Fibroblast of pulmonary artery (primary cell): ENCODE measurements at regions not wholly inside any gene's neighbourhood (a gene's known extent, or its start where the extent isn't known, plus 50 kb on each side); places are given as distances from the start of the nearest gene placed in this dataset.

Experiments
- DNase-seq: peaks from one replicate; pipeline ENCODE4 v3.0.0-alpha.2; 2010; ENCODE audit warnings: low read depth
- H3K4me3 ChIP-seq: replicated peaks from 2 replicates; pipeline ENCODE4 v1.5.1; 2011; ENCODE audit warnings: low read depth, mild to moderate bottlenecking, control low read depth, low read length, moderate library complexity
- TF ChIP-seq, protein P1 (sequence below): IDR thresholded peaks from 2 replicates; pipeline ENCODE4 v1.5.1; 2011; ENCODE audit warnings: mild to moderate bottlenecking, control low read depth, low read length, inconsistent platforms; ENCODE audit errors: missing control alignments

DNA sequence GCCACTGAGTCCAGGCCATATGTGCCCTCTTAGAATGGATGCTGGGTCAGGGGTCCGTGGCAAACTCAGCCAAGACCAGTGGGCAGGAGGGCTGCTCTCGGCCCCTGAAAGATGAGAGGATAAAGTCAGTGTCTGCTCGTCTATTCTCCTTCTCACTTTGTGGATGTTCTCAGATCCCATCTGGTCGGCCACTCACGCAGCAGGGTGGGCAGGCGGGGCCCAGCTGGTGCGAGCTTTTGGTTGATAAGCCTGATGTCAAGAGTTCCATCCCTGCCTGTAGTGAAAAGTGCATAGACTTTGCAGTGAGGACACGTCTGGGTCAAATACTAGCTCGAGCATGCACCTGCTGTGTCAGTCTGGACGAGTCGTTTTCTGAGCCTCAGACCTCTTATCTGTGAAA, 556.2 kb upstream of the EEF2KMT start:
- TF ChIP-seq, protein P1, sequence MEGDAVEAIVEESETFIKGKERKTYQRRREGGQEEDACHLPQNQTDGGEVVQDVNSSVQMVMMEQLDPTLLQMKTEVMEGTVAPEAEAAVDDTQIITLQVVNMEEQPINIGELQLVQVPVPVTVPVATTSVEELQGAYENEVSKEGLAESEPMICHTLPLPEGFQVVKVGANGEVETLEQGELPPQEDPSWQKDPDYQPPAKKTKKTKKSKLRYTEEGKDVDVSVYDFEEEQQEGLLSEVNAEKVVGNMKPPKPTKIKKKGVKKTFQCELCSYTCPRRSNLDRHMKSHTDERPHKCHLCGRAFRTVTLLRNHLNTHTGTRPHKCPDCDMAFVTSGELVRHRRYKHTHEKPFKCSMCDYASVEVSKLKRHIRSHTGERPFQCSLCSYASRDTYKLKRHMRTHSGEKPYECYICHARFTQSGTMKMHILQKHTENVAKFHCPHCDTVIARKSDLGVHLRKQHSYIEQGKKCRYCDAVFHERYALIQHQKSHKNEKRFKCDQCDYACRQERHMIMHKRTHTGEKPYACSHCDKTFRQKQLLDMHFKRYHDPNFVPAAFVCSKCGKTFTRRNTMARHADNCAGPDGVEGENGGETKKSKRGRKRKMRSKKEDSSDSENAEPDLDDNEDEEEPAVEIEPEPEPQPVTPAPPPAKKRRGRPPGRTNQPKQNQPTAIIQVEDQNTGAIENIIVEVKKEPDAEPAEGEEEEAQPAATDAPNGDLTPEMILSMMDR, result no peak
- no peak for DNase-seq
- no peak overlapping the region for H3K4me3 ChIP-seq

DNA sequence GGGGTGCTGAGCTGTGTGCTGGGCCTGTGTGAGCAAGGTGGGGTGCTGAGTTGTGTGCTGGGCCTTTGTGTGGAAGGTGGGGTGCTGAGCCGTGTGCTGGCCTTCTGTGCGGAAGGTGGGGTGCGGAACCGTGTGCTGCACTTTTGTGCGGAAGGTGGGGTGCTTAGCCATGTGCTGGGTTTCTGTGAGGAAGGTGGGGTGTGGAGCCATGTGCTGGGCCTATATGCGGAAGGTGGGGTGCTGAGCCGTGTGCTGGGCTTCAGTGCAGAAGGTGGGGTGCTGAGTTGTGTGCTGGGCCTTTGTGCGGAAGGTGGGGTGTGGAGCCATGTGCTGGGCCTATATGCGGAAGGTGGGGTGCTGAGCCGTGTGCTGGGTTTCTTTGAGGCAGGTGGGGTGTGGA, 555.4 kb upstream of the EEF2KMT start:
- TF ChIP-seq, protein P1, result no peak
- no peak for DNase-seq
- no peak overlapping the region for H3K4me3 ChIP-seq

DNA sequence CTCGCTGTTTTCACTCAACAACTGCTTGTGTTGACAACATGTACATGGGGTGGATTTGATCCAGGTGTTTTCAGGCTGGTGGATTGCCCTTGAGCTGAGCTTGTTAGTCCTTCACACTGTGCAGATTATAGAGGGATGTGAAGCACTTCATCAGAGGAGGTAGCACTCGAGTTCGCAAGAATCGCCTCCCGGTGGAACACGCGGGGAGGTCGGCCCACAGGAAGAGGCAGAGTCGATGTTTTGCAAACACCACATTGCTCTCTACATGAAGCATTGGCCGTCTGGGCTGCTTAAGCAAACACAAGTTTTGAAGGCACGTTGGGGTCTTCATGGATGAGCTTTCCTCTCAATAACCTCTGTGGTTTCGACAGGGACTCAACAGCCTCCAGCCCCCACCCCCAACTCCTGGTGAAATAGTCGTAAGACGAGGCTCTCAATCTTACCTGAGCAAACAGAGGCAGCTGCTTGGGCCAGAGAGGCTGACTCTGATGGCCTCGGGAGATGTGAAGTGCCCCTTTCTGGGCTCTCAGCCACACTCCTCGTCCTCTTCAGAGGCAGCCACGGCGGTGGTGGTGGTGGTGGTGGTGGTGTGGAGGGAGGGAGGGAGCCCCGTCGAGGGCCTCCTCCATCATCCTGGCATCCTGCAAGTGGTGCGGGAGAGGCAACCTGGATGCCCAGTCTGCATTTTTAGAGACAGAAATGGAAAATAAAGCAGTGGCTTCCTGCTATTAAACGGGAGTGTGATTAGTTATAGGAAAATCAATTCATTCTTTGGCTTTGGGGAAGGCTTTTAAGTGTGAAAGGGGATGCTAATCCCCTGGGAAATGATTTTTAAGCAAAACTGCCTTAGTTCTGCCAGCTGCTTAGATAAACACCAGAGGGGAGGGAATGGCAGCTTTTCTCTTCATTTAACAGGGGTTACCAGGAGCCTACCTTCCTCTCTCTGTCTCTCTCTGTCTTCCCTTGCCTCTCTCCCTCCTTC, 552.5 kb upstream of the EEF2KMT start:
- no peak for DNase-seq
- TF ChIP-seq, protein P1, result no peak
- no peak overlapping the region for H3K4me3 ChIP-seq

DNA sequence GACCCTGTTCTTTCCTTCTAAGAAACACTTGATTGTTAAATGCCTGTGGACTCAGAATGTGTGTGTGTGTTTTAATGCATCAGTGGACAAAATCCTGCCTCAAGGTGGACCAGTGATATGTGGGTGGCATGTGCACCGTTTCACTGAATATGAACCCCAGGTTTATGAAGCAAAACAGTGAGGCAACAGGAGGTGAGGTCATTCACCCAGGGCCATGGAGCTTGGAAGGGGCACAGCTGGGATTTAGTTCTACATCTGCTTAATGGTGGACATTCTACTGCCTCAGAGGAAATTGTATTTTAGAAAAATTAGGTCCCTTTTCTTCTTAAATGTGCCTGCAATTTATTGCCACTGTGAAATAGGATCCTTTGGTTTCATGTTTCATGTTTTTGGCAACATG, 549.5 kb upstream of the EEF2KMT start:
- H3K4me3 ChIP-seq, result no peak overlapping the region
- no peak for DNase-seq
- TF ChIP-seq, protein P1, result no peak

DNA sequence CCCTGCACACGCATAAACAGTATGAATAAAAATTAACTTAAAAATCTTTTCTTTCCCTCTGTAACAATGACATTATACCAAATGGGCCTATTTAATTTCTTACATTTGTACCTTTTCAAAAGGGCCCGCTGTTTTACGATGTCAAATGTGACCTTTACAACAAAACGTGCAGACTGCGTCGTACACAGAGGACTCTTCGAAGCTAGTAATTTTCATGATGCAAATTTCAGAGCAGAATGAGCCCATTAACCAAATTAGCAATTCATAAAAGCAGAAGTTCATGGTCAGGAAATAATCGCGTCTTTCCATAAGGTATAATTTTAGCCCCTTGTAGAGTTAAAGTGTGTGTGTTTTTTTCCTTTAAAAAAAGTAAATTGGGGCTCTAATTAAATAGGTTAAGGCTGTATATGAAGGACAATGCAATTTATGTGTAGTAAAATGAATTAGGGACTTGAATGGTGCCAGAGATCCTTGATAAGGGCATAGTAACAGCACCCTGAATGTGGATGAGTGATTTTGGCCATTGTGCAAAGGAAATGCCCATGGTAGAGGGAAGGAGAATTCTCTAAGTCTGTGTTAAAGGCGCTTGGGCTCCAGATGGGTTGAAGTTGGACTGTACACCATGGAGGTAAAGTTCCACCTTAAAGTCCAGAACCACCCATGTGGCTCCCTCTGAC, 546.4 kb upstream of the EEF2KMT start:
- TF ChIP-seq, protein P1, result no peak
- no peak overlapping the region for H3K4me3 ChIP-seq
- no peak for DNase-seq

DNA sequence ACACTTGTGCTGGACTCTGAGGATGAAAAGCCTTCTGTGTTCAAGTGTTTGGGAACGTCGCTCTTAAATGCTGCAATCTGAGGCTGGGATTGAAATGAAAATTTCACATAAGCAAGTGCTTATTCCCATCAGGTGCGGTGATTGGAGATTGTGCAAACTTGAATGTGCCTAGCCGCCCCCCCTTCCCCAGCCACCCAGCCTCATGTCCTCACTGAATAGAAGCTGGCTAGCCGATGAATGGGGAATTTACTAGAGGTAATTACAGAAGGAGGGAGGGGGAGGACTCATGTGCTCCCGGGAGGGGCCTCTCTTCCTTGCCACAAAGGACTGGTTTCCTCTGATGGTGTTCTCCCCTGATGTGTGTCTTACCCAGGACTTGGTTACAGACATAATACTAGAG, 544.8 kb upstream of the EEF2KMT start:
- H3K4me3 ChIP-seq, result no peak overlapping the region
- DNase-seq, result no peak
- TF ChIP-seq, protein P1, result no peak

DNA sequence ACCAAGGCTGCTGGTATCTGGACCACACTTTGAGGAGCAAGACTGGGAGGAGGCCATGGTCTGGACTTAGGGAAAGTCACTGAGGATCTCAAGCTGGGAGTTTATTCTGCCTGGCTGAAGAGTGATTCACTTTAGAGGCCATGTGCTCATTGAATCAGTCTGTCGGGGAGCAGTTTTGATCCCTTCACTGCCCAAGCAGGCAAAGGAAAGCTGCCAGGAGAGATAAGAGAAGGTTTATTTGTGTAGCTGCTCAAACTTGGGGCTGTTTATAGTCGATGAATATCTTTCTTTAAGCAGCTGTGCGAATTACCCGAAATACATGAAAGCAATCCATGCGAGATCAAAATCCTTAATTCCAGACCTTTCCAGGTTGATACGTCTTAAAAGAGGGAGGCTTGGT, 544.4 kb upstream of the EEF2KMT start:
- TF ChIP-seq, protein P1, result no peak
- no peak for DNase-seq
- no peak overlapping the region for H3K4me3 ChIP-seq
